ENCODE measurements at regions not wholly inside any gene's neighbourhood (a gene's known extent, or its start where the extent isn't known, plus 50 kb on each side); places are given as distances from the start of the nearest gene placed in this dataset.

DNA sequence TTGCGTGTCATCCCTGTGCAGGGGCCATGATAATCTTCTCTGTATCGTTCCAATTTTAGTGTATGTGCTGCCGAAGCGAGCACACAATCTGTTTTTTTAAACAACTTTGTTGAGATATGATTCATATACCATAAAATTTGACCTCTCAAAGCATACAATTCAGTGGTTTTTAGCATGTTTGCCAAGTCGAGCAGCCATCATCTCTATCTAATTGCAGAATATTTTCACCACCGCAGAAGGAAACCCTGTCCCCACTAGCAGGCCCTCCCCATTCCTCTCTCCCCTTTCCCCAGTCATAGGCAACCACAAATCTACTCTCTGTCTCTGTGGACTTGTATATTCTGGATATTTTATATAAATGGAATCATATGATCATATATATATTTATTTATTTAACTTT, 78.7 kb upstream of the TINAGL1 start:
- TF ChIP-seq POLR2A (IDR thresholded peaks at IDR 0.05): no peak
- TF ChIP-seq, protein P1, sequence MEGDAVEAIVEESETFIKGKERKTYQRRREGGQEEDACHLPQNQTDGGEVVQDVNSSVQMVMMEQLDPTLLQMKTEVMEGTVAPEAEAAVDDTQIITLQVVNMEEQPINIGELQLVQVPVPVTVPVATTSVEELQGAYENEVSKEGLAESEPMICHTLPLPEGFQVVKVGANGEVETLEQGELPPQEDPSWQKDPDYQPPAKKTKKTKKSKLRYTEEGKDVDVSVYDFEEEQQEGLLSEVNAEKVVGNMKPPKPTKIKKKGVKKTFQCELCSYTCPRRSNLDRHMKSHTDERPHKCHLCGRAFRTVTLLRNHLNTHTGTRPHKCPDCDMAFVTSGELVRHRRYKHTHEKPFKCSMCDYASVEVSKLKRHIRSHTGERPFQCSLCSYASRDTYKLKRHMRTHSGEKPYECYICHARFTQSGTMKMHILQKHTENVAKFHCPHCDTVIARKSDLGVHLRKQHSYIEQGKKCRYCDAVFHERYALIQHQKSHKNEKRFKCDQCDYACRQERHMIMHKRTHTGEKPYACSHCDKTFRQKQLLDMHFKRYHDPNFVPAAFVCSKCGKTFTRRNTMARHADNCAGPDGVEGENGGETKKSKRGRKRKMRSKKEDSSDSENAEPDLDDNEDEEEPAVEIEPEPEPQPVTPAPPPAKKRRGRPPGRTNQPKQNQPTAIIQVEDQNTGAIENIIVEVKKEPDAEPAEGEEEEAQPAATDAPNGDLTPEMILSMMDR (IDR thresholded peaks at IDR 0.05): no peak

Data from sigmoid colon (tissue), 3 donors.